ENCODE measurements at regions not wholly inside any gene's neighbourhood (a gene's known extent, or its start where the extent isn't known, plus 50 kb on each side); places are given as distances from the start of the nearest gene placed in this dataset.

GRCh38 chr3:6125520-6125919 is 735.4 kb upstream of the GRM7 start:
- no peak for DNase-seq

GRCh38 chr3:6132684-6133432 is 728.1 kb upstream of the GRM7 start:
- DNase-seq, result no peak

- no peak for DNase-seq
Observed at GRCh38 chr3:6142707-6143106, 718.2 kb upstream of the GRM7 start.

GRCh38 chr3:6147883-6148282 is 713.0 kb upstream of the GRM7 start:
- DNase-seq, result no peak

- DNase-seq, result no peak
Observed at GRCh38 chr3:6155650-6156338, 705.1 kb upstream of the GRM7 start.

GRCh38 chr3:6165951-6166350 is 695.0 kb upstream of the GRM7 start:
- DNase-seq, result no peak

GRCh38 chr3:6168256-6168655 is 692.7 kb upstream of the GRM7 start:
- DNase-seq, result no peak

- DNase-seq, result no peak
Observed at GRCh38 chr3:6172871-6173642, 687.9 kb upstream of the GRM7 start.

- no peak for DNase-seq
Observed at GRCh38 chr3:6177417-6177816, 683.5 kb upstream of the GRM7 start.

GRCh38 chr3:6179761-6180160 is 681.2 kb upstream of the GRM7 start:
- no peak for DNase-seq

- no peak for DNase-seq
Observed at GRCh38 chr3:6180171-6180570, 680.7 kb upstream of the GRM7 start.

- DNase-seq, result no peak
Observed at GRCh38 chr3:6182476-6182875, 678.4 kb upstream of the GRM7 start.

- no peak for DNase-seq
Observed at GRCh38 chr3:6182909-6183308, 678.0 kb upstream of the GRM7 start.

GRCh38 chr3:6189384-6189783 is 671.5 kb upstream of the GRM7 start:
- no peak for DNase-seq

- no peak for DNase-seq
Observed at GRCh38 chr3:6204891-6205290, 656.0 kb upstream of the GRM7 start.

GRCh38 chr3:6216135-6217026 is 644.5 kb upstream of the GRM7 start:
- DNase-seq, result no peak

GRCh38 chr3:6220447-6220846 is 640.5 kb upstream of the GRM7 start:
- DNase-seq, result no peak

- DNase-seq, result no peak
Observed at GRCh38 chr3:6222069-6222468, 638.8 kb upstream of the GRM7 start.

- DNase-seq, result no peak
Observed at GRCh38 chr3:6223572-6223971, 637.3 kb upstream of the GRM7 start.

- no peak for DNase-seq
Observed at GRCh38 chr3:6228958-6229683, 631.8 kb upstream of the GRM7 start.

- DNase-seq, result no peak
Observed at GRCh38 chr3:6229778-6230410, 631.0 kb upstream of the GRM7 start.

GRCh38 chr3:6242104-6242503 is 618.8 kb upstream of the GRM7 start:
- DNase-seq, result no peak
